ENCODE measurements at regions not wholly inside any gene's neighbourhood (a gene's known extent, or its start where the extent isn't known, plus 50 kb on each side); places are given as distances from the start of the nearest gene placed in this dataset.

DNA sequence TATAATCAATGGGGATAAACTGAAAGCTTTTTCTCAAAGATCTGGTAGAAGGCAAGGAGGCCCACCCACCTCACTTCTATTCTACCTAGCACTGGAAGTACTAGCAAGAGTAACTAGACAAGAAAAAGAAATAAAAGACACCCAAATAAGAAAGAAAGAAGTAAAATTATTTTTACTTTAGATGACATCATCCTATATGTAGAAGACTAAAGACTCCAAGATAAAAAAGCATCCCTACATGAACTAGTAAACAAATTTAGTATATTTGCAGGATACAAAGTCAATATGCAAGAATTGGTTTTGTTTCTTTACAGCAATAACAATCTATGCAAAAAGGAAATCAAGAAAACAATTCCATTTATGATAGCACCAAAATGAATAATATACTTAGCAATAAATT lies 201.5 kb upstream of the KIRREL3 start:
- H3K4me1 Mint-ChIP-seq (ENCODE audit: insufficient read depth, unreplicated experiment) = no peaks in the 10 kb centered on the region
- CTCF ChIA-PET = no interaction called here
- no TSS peak for BruUV-seq (replicated peaks)
- H3K27ac Mint-ChIP-seq (ENCODE audit: low read depth, unreplicated experiment) = no peak overlapping the region
- POLR2A ChIA-PET = no interaction called here
- H3K36me3 Mint-ChIP-seq (ENCODE audit: insufficient read depth, unreplicated experiment) = peaks cover 6% of the 10 kb centered on the region
- H3K9me3 Mint-ChIP-seq (ENCODE audit: unreplicated experiment) = peaks cover 17% of the 10 kb centered on the region
- no peak for DNase-seq (ENCODE audit: unreplicated experiment)
- intact Hi-C loops (cut with micrococcal nuclease) = no loop called here
- no peak overlapping the region for H3K4me3 Mint-ChIP-seq (ENCODE audit: unreplicated experiment)
- no peaks in the 10 kb centered on the region for H3K27me3 Mint-ChIP-seq (ENCODE audit: insufficient read depth, unreplicated experiment)
- TF ChIP-seq, protein P1, sequence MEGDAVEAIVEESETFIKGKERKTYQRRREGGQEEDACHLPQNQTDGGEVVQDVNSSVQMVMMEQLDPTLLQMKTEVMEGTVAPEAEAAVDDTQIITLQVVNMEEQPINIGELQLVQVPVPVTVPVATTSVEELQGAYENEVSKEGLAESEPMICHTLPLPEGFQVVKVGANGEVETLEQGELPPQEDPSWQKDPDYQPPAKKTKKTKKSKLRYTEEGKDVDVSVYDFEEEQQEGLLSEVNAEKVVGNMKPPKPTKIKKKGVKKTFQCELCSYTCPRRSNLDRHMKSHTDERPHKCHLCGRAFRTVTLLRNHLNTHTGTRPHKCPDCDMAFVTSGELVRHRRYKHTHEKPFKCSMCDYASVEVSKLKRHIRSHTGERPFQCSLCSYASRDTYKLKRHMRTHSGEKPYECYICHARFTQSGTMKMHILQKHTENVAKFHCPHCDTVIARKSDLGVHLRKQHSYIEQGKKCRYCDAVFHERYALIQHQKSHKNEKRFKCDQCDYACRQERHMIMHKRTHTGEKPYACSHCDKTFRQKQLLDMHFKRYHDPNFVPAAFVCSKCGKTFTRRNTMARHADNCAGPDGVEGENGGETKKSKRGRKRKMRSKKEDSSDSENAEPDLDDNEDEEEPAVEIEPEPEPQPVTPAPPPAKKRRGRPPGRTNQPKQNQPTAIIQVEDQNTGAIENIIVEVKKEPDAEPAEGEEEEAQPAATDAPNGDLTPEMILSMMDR (IDR thresholded peaks at IDR 0.05; ENCODE audit: unreplicated experiment) = no peak

- POLR2A ChIA-PET = interaction anchor here (0.6 kb wide), 1 partner anchor 82 kb away, joined by 3 read pairs; no protein-coding TSS in a partner anchor
- H3K4me3 Mint-ChIP-seq (ENCODE audit: unreplicated experiment) = no peak overlapping the region
- peaks cover 17% of the 10 kb centered on the region for H3K9me3 Mint-ChIP-seq (ENCODE audit: unreplicated experiment)
These were observed 198.8 kb upstream of the KIRREL3 start for GRCh38 chr11:127199306-127199801.

GRCh38 chr11:127195501-127196120 lies 195.0 kb upstream of the KIRREL3 start:
- DNase-seq (ENCODE audit: unreplicated experiment) = no peak
- Mint-ChIP-seq H3K4me1 (ENCODE audit: insufficient read depth, unreplicated experiment) (no peaks in the 10 kb centered on the region), H3K27me3 (ENCODE audit: insufficient read depth, unreplicated experiment) (no peaks in the 10 kb centered on the region), H3K4me3 (ENCODE audit: unreplicated experiment) (no peak overlapping the region), H3K36me3 (ENCODE audit: insufficient read depth, unreplicated experiment) (no peaks in the 10 kb centered on the region), H3K27ac (ENCODE audit: low read depth, unreplicated experiment) (no peak overlapping the region), H3K9me3 (ENCODE audit: unreplicated experiment) (peaks cover 18% of the 10 kb centered on the region)
- ChIA-PET POLR2A (no interaction called here), CTCF (interaction anchor here (0.5 kb wide), 1 partner anchor 298 kb away, joined by 3 read pairs; no protein-coding TSS in a partner anchor)
- BruUV-seq (replicated peaks) = no TSS peak
- TF ChIP-seq, protein P1 (IDR thresholded peaks at IDR 0.05; ENCODE audit: unreplicated experiment) = no peak
- intact Hi-C loops (cut with micrococcal nuclease) = no loop called here

More at GRCh38 chr11:127199306-127199801, 198.8 kb upstream of the KIRREL3 start:
- CTCF ChIA-PET = no interaction called here
- intact Hi-C loops (cut with micrococcal nuclease) = no loop called here
- Mint-ChIP-seq H3K36me3 (ENCODE audit: insufficient read depth, unreplicated experiment) (peaks cover 6% of the 10 kb centered on the region), H3K27me3 (ENCODE audit: insufficient read depth, unreplicated experiment) (no peaks in the 10 kb centered on the region), H3K27ac (ENCODE audit: low read depth, unreplicated experiment) (no peak overlapping the region), H3K4me1 (ENCODE audit: insufficient read depth, unreplicated experiment) (no peaks in the 10 kb centered on the region)
- TF ChIP-seq, protein P1 (IDR thresholded peaks at IDR 0.05; ENCODE audit: unreplicated experiment) = no peak
- no TSS peak for BruUV-seq (replicated peaks)
- DNase-seq (ENCODE audit: unreplicated experiment) = peak; percentile 50

GRCh38 chr11:127194521-127194920 lies 194.0 kb upstream of the KIRREL3 start:
- no TSS peak for BruUV-seq (replicated peaks)
- CTCF ChIA-PET = interaction anchor here (0.6 kb wide), 1 partner anchor 25 kb away, joined by 3 read pairs; no protein-coding TSS in a partner anchor
- Mint-ChIP-seq H3K27ac (ENCODE audit: low read depth, unreplicated experiment) (no peak overlapping the region), H3K27me3 (ENCODE audit: insufficient read depth, unreplicated experiment) (no peaks in the 10 kb centered on the region), H3K4me3 (ENCODE audit: unreplicated experiment) (no peak overlapping the region), H3K9me3 (ENCODE audit: unreplicated experiment) (peaks cover 19% of the 10 kb centered on the region), H3K36me3 (ENCODE audit: insufficient read depth, unreplicated experiment) (no peaks in the 10 kb centered on the region), H3K4me1 (ENCODE audit: insufficient read depth, unreplicated experiment) (no peaks in the 10 kb centered on the region)
- POLR2A ChIA-PET = no interaction called here
- no peak for DNase-seq (ENCODE audit: unreplicated experiment)
- TF ChIP-seq, protein P1 (IDR thresholded peaks at IDR 0.05; ENCODE audit: unreplicated experiment) = no peak
- intact Hi-C loops (cut with micrococcal nuclease) = no loop called here

All from MCF 10A (cell line).